ENCODE measurements at regions not wholly inside any gene's neighbourhood (a gene's known extent, or its start where the extent isn't known, plus 50 kb on each side); places are given as distances from the start of the nearest gene placed in this dataset.

DNA sequence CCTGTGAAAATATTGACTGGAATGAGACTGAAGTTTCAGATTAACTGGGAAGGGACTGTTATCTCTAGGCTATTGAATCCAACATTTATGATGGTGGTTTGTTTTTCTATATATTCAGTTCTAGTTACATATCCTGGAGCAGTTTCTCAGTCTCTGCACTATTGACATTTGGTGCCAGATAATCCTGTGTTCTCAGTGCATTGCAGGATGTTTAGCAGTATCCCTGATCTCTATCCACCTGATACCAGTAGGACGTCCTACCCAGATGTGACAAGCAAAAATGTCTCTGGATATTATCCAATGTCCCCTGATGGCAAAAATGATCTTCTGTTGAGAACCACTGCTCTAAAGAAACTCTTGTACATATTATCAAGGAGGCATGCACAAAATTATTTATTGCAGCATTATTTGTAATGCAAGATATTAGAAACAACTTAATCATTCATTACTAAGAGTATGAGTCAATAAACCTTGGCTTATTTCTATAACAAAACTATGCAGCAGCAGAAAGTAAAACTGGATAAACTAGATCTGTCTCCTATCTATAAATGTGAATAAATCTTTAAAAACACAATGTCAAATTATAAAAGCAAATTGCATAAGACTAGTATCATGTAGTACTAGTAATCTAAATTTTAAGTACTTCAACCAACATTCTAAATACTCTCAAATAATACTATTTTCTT lies 369.3 kb upstream of the RND3 start:
- no peaks in the 10 kb centered on the region for H3K9me3 ChIP-seq
- TF ChIP-seq CTCF (IDR thresholded peaks at IDR 0.05) (no peak), POLR2A (IDR thresholded peaks at IDR 0.05) (no peak), POLR2AphosphoS5 (IDR thresholded peaks at IDR 0.05) (no peak)
- no peak overlapping the region for H3K4me3 ChIP-seq
- intact Hi-C loops (cut with DNase I): no loop called here
- H3K27me3 ChIP-seq (replicated peaks; ENCODE audit: insufficient read depth): no peaks in the 10 kb centered on the region
- no peaks in the 10 kb centered on the region for H3K4me1 ChIP-seq (replicated peaks)
- 56% methylated on average over 1 of the region's 1 CpG for WGBS
- no peaks in the 10 kb centered on the region for H3K36me3 ChIP-seq
- H3K27ac ChIP-seq: no peak overlapping the region
- no peak for DNase-seq (ENCODE audit: low spot score)

DNA sequence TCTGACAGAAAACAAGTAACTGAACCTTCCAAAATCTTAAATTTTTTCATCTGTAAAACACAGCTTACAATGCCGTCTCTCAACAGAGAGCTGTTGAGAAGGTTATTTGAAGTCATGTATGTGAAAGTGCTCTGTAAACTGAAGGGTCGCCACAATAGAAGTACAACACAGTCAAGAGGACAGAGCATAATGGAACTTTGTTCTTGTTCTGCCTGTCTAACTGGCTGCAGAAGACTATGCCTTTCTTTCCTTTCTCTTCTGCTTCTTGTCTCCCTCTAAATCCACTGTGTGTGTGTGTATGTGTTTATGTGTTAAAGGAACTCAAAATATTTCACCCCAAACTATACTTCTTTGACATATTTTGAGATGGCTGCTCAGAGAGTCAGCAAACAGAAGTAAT lies 365.8 kb upstream of the RND3 start:
- intact Hi-C loops (cut with DNase I): no loop called here
- H3K27ac ChIP-seq: no peak overlapping the region
- H3K4me1 ChIP-seq (replicated peaks): no peaks in the 10 kb centered on the region
- no peaks in the 10 kb centered on the region for H3K36me3 ChIP-seq
- no peak overlapping the region for H3K4me3 ChIP-seq
- no peak for TF ChIP-seq POLR2AphosphoS5 (IDR thresholded peaks at IDR 0.05)
- no peak for TF ChIP-seq POLR2A (IDR thresholded peaks at IDR 0.05)
- no peak for TF ChIP-seq CTCF (IDR thresholded peaks at IDR 0.05)
- H3K9me3 ChIP-seq: no peaks in the 10 kb centered on the region
- 60% methylated on average over 2 of the region's 2 CpGs for WGBS
- DNase-seq (ENCODE audit: low spot score): no peak
- no peaks in the 10 kb centered on the region for H3K27me3 ChIP-seq (replicated peaks; ENCODE audit: insufficient read depth)

GRCh38 chr2:150850641-150851040 lies 363.2 kb upstream of the RND3 start:
- Histone ChIP-seq H3K4me1 (replicated peaks) (no peaks in the 10 kb centered on the region), H3K36me3 (no peaks in the 10 kb centered on the region), H3K27me3 (replicated peaks; ENCODE audit: insufficient read depth) (no peaks in the 10 kb centered on the region), H3K9me3 (no peaks in the 10 kb centered on the region), H3K4me3 (no peak overlapping the region), H3K27ac (no peak overlapping the region)
- intact Hi-C loops (cut with DNase I): no loop called here
- TF ChIP-seq POLR2A (IDR thresholded peaks at IDR 0.05) (no peak), CTCF (IDR thresholded peaks at IDR 0.05) (no peak), POLR2AphosphoS5 (IDR thresholded peaks at IDR 0.05) (no peak)
- DNase-seq (ENCODE audit: low spot score): no peak

- DNase-seq (ENCODE audit: low spot score): no peak
- intact Hi-C loops (cut with DNase I): no loop called here
- Histone ChIP-seq H3K9me3 (no peaks in the 10 kb centered on the region), H3K27ac (no peak overlapping the region), H3K27me3 (replicated peaks; ENCODE audit: insufficient read depth) (no peaks in the 10 kb centered on the region), H3K4me1 (replicated peaks) (no peaks in the 10 kb centered on the region), H3K36me3 (no peaks in the 10 kb centered on the region), H3K4me3 (no peak overlapping the region)
- WGBS: 51% methylated on average over 3 of the region's 3 CpGs
- TF ChIP-seq POLR2AphosphoS5 (IDR thresholded peaks at IDR 0.05) (no peak), CTCF (IDR thresholded peaks at IDR 0.05) (no peak), POLR2A (IDR thresholded peaks at IDR 0.05) (no peak)
These were observed 360.1 kb upstream of the RND3 start for GRCh38 chr2:150847578-150847977.

DNA sequence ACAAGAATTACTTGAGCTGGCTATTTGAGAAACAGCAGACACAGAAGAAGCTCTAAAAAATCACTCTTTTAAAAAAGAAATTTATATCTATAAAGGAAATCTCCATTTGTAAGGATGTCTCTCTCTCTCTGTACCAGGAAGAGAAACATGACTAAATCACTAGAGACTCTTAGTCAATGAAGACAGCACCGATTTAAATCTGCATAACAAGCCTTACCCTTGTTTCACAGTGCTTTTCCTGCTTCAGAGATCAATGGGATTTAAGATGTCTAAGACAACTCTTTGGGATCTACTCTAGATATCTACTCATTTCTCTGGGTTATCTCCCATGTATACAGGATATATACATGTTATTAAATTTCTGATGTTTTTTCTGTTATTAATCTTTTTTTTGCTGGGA lies 359.2 kb upstream of the RND3 start:
- no peaks in the 10 kb centered on the region for H3K4me1 ChIP-seq (replicated peaks)
- H3K9me3 ChIP-seq: no peaks in the 10 kb centered on the region
- no peaks in the 10 kb centered on the region for H3K27me3 ChIP-seq (replicated peaks; ENCODE audit: insufficient read depth)
- 69% methylated on average over 1 of the region's 1 CpG for WGBS
- H3K36me3 ChIP-seq: no peaks in the 10 kb centered on the region
- no peak overlapping the region for H3K27ac ChIP-seq
- no peak overlapping the region for H3K4me3 ChIP-seq
- TF ChIP-seq POLR2AphosphoS5 (IDR thresholded peaks at IDR 0.05) (no peak), CTCF (IDR thresholded peaks at IDR 0.05) (no peak), POLR2A (IDR thresholded peaks at IDR 0.05) (no peak)
- intact Hi-C loops (cut with DNase I): no loop called here
- no peak for DNase-seq (ENCODE audit: low spot score)

Data from prostate gland (tissue), 2 donors.